ENCODE measurements at regions not wholly inside any gene's neighbourhood (a gene's known extent, or its start where the extent isn't known, plus 50 kb on each side); places are given as distances from the start of the nearest gene placed in this dataset.

- TF ChIP-seq POLR2A (IDR thresholded peaks at IDR 0.05; ENCODE audit: low read depth, low read length) (no peak), RBBP5 (conservative IDR thresholded peaks at IDR 0.05) (no peak), CTCF (IDR thresholded peaks at IDR 0.05 in 2 of 3, conservative IDR thresholded peaks at IDR 0.05 in 1 of 3; ENCODE audit: control insufficient read depth in 2 of 3, extremely low read depth in 1 of 3, insufficient read depth in 1 of 3, low read depth in 3 of 3, low read length in 3 of 3) (no peak), CBX3 (IDR thresholded peaks at IDR 0.05; ENCODE audit: borderline replicate concordance, low read depth) (no peak), EP300 (IDR thresholded peaks at IDR 0.05; ENCODE audit: borderline replicate concordance in 1 of 2, control insufficient read depth in 1 of 2, low read depth in 2 of 2, low read length in 2 of 2) (no peak), ZNF622 (IDR thresholded peaks at IDR 0.05) (no peak)
Observed at GRCh38 chr12:92278378-92278828, 132.8 kb upstream of the BTG1 start.

All from GM12878 (cell line).